SIG-M5 treated with dmso at 0.1 percent for 504 hours (cell line): ENCODE measurements at regions not wholly inside any gene's neighbourhood (a gene's known extent, or its start where the extent isn't known, plus 50 kb on each side); places are given as distances from the start of the nearest gene placed in this dataset.
"Not testable (repeated sequence)": the region's sequence is repeated elsewhere in the genome, so short reads cannot be mapped to it uniquely, and the experiment has no call there.

Experiments used
- DNase-seq: peaks from one replicate; lab custom pipeline; 2025; ENCODE audit not compliant: unreplicated experiment; lab: John Stamatoyannopoulos, UW

GRCh38 chr6:121593011-121593641, 157.7 kb downstream of the GJA1 start:
- no peak for DNase-seq

- no peak for DNase-seq
These were observed 158.6 kb downstream of the GJA1 start for GRCh38 chr6:121594053-121594452.

GRCh38 chr6:121595646-121596045, 160.2 kb downstream of the GJA1 start:
- DNase-seq, result no peak

- DNase-seq, result no peak
These were observed 161.0 kb downstream of the GJA1 start for GRCh38 chr6:121596441-121596840.

GRCh38 chr6:121597654-121598053, 162.2 kb downstream of the GJA1 start:
- DNase-seq, result no peak

GRCh38 chr6:121599331-121599730, 163.9 kb downstream of the GJA1 start:
- DNase-seq, result not testable (repeated sequence)

GRCh38 chr6:121600389-121601168, 165.1 kb downstream of the GJA1 start:
- no peak for DNase-seq

- DNase-seq, result peak; percentile 12
These were observed 168.0 kb downstream of the GJA1 start for GRCh38 chr6:121603486-121603885.

GRCh38 chr6:121607721-121608120, 172.3 kb downstream of the GJA1 start:
- no peak for DNase-seq

- DNase-seq, result no peak
These were observed 172.8 kb downstream of the GJA1 start for GRCh38 chr6:121608270-121608669.

GRCh38 chr6:121609281-121609680, 173.8 kb downstream of the GJA1 start:
- DNase-seq, result no peak

GRCh38 chr6:121612927-121613326, 177.5 kb downstream of the GJA1 start:
- no peak for DNase-seq

GRCh38 chr6:121614115-121614514, 178.7 kb downstream of the GJA1 start:
- no peak for DNase-seq

- DNase-seq, result no peak
These were observed 180.0 kb downstream of the GJA1 start for GRCh38 chr6:121615493-121615892.

GRCh38 chr6:121616406-121616805, 181.0 kb downstream of the GJA1 start:
- DNase-seq, result no peak

GRCh38 chr6:121617388-121617787, 181.9 kb downstream of the GJA1 start:
- no peak for DNase-seq

- no peak for DNase-seq
These were observed 183.6 kb downstream of the GJA1 start for GRCh38 chr6:121619013-121619412.

GRCh38 chr6:121619987-121620740, 184.7 kb downstream of the GJA1 start:
- no peak for DNase-seq

- DNase-seq, result no peak
These were observed 192.3 kb downstream of the GJA1 start for GRCh38 chr6:121627761-121628160.

GRCh38 chr6:121630716-121631115, 195.3 kb downstream of the GJA1 start:
- no peak for DNase-seq

GRCh38 chr6:121631752-121632151, 196.3 kb downstream of the GJA1 start:
- not testable (repeated sequence) for DNase-seq

GRCh38 chr6:121633309-121633708, 197.9 kb downstream of the GJA1 start:
- no peak for DNase-seq
